ENCODE measurements at regions not wholly inside any gene's neighbourhood (a gene's known extent, or its start where the extent isn't known, plus 50 kb on each side); places are given as distances from the start of the nearest gene placed in this dataset.

DNA sequence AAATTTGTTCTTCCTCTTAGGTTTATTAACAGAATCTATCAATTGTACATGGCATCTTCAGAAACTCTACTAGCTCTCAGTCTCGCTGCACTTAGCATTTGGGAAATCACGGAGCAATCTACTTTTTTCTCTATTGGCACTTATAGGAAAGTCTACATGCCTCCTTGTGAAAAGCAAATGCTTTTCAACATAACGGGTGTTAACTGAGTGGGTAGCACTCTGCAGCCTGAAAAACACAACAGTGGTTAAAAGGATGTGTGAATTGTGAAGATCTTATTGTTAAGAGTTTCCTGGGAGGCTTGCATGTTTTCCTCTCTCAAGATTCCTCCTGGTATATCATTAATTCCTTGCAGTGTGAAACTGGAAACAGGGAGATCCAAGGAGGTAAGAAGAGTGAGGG is 204.2 kb upstream of the SESN3 start:
- Histone ChIP-seq H3K27ac (no peak overlapping the region), H3K9me3 (no peaks in the 10 kb centered on the region), H3K27me3 (no peaks in the 10 kb centered on the region), H3K36me3 (no peaks in the 10 kb centered on the region), H3K4me3 (ENCODE audit: low read depth in 1 of 2, low read length in 1 of 2) (no peak overlapping the region), H3K4me1 (ENCODE audit: control insufficient read depth in 1 of 2, insufficient read depth in 1 of 2, low read depth in 1 of 2, low read length in 1 of 2) (no peaks in the 10 kb centered on the region)
- TF ChIP-seq, protein P1, sequence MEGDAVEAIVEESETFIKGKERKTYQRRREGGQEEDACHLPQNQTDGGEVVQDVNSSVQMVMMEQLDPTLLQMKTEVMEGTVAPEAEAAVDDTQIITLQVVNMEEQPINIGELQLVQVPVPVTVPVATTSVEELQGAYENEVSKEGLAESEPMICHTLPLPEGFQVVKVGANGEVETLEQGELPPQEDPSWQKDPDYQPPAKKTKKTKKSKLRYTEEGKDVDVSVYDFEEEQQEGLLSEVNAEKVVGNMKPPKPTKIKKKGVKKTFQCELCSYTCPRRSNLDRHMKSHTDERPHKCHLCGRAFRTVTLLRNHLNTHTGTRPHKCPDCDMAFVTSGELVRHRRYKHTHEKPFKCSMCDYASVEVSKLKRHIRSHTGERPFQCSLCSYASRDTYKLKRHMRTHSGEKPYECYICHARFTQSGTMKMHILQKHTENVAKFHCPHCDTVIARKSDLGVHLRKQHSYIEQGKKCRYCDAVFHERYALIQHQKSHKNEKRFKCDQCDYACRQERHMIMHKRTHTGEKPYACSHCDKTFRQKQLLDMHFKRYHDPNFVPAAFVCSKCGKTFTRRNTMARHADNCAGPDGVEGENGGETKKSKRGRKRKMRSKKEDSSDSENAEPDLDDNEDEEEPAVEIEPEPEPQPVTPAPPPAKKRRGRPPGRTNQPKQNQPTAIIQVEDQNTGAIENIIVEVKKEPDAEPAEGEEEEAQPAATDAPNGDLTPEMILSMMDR (IDR thresholded peaks at IDR 0.05), result no peak

DNA sequence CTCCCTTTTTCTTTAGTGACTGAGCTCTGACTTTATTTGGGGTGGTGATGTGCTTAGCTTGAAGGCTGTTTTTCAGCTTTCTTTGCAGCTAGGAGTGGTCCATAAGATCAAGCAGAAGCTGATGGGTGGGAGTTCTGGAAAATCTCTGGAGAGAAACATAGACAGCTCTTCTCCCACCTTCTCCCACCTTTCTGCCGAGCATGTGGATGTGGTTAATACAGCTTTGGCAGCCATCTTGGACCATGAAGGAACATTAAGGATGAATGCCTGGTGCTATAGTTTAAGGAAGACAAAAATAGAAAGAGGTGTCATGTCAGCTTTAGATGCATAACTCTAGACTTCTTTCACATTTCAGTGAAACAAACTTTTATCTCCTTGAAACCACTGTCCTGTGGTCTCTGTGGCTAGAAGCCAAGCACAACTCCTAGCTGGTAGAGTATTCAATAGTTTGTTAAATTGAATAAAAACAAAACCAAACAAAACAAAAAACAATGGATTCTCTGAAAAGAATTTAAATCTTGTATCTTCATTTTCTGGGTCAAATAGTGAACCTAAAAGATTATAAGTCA is 203.6 kb upstream of the SESN3 start:
- H3K36me3 ChIP-seq, result no peaks in the 10 kb centered on the region
- TF ChIP-seq, protein P1 (IDR thresholded peaks at IDR 0.05), result no peak
- H3K4me1 ChIP-seq (ENCODE audit: control insufficient read depth in 1 of 2, insufficient read depth in 1 of 2, low read depth in 1 of 2, low read length in 1 of 2), result no peaks in the 10 kb centered on the region
- H3K9me3 ChIP-seq, result no peaks in the 10 kb centered on the region
- H3K27ac ChIP-seq, result no peak overlapping the region
- no peaks in the 10 kb centered on the region for H3K27me3 ChIP-seq
- H3K4me3 ChIP-seq (ENCODE audit: low read depth in 1 of 2, low read length in 1 of 2), result no peak overlapping the region

DNA sequence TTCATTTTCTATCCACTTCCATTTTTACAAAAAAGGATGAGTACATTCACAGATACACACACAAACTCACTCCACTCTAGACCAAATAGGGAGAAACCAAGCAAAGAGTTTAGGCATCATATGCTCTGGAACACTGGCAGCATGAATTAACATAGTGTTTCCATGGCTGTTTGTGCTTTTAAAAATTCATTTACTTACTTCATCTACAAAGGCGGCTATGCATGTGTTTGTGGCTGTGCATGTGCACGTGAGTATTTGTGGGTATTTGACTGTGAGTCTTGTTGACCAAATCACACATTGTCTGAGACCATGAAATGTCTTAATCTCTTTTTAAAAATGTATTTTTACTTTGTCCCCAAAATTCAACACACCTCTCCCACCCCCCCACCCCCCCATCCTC is 203.0 kb upstream of the SESN3 start:
- H3K27me3 ChIP-seq, result no peaks in the 10 kb centered on the region

DNA sequence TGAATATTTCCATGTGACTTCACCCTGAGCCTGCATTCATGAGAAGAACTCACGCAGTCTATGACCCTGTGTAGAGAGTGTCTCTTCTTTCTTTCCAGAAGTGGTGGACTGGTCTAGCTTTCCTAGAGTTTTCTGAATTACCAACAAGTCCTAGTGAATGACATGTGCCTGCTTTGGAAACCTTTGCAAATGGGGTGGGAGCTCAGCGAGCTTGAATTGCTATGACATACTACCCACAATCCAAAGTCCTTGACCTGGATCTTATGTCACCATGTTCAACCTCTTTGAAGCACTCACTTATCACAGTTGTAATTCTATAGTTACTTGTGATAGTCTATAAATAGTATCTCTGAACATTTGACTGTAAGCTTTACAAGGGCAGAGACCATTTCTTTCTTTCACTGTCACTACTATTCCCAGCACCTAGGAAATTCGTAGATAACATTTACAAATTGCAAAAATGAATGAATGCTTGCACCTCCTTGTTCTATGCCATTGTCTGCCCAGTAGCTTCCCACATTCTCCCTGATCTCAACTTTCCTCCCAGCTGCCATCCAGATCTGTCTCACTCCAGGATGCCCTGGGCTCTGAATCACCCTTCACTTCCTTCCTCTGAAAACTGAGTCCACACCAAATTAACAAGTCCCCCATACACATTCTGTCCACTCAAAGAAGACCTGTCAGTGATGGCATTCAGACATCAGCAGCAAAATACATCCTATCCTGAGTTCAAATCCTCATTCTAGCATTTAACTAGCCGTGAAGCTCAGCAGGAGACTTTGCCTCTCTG is 201.9 kb upstream of the SESN3 start:
- Histone ChIP-seq H3K27ac (no peak overlapping the region), H3K4me3 (ENCODE audit: low read depth in 1 of 2, low read length in 1 of 2) (no peak overlapping the region), H3K4me1 (ENCODE audit: control insufficient read depth in 1 of 2, insufficient read depth in 1 of 2, low read depth in 1 of 2, low read length in 1 of 2) (no peaks in the 10 kb centered on the region), H3K36me3 (no peaks in the 10 kb centered on the region), H3K27me3 (no peaks in the 10 kb centered on the region), H3K9me3 (no peaks in the 10 kb centered on the region)
- TF ChIP-seq, protein P1 (IDR thresholded peaks at IDR 0.05), result no peak

More for the DNA sequence above, 203.0 kb upstream of the SESN3 start:
- no peaks in the 10 kb centered on the region for H3K36me3 ChIP-seq
- TF ChIP-seq, protein P1 (IDR thresholded peaks at IDR 0.05), result no peak
- H3K4me1 ChIP-seq (ENCODE audit: control insufficient read depth in 1 of 2, insufficient read depth in 1 of 2, low read depth in 1 of 2, low read length in 1 of 2), result no peaks in the 10 kb centered on the region
- H3K9me3 ChIP-seq, result no peaks in the 10 kb centered on the region
- no peak overlapping the region for H3K27ac ChIP-seq
- no peak overlapping the region for H3K4me3 ChIP-seq (ENCODE audit: low read depth in 1 of 2, low read length in 1 of 2)

DNA sequence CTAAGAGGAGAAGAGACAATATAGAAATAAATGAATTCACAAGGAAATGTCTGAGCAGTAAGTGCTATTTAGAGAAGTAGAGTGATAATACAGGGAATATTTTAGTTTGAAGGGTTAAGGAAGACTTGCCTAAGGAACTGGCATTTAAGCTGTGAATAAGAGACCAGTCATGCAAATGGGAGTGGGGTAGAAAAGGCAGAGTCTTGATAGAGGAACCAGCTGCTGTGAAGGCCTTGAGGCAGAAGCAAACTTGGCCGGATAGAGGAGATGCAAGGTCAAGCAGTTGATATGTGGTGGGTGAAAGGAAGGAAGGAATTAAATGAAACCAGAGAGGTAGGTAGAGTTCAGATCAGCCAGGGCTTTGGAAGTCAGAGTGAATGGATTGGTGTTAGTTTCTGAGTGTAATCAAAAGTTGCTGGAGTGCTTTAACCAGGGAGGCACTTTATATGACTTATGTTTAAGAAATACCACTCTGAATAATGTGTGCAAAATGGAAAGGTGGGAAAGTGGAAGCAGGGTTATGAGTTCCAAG is 198.4 kb upstream of the SESN3 start:
- TF ChIP-seq, protein P1 (IDR thresholded peaks at IDR 0.05), result no peak

More for the DNA sequence above, 198.4 kb upstream of the SESN3 start:
- Histone ChIP-seq H3K36me3 (no peaks in the 10 kb centered on the region), H3K27me3 (no peaks in the 10 kb centered on the region), H3K4me1 (ENCODE audit: control insufficient read depth in 1 of 2, insufficient read depth in 1 of 2, low read depth in 1 of 2, low read length in 1 of 2) (no peaks in the 10 kb centered on the region), H3K27ac (no peak overlapping the region), H3K9me3 (no peaks in the 10 kb centered on the region), H3K4me3 (ENCODE audit: low read depth in 1 of 2, low read length in 1 of 2) (no peak overlapping the region)
